ELR (cell line): ENCODE measurements at regions not wholly inside any gene's neighbourhood (a gene's known extent, or its start where the extent isn't known, plus 50 kb on each side); places are given as distances from the start of the nearest gene placed in this dataset.
"Not testable (repeated sequence)": the region's sequence is repeated elsewhere in the genome, so short reads cannot be mapped to it uniquely, and the experiment has no call there.

Experiments
- DNase-seq: peaks from one replicate; pipeline ENCODE4 v3.0.0-alpha.2; 2015; ENCODE audit warnings: low read depth

DNA sequence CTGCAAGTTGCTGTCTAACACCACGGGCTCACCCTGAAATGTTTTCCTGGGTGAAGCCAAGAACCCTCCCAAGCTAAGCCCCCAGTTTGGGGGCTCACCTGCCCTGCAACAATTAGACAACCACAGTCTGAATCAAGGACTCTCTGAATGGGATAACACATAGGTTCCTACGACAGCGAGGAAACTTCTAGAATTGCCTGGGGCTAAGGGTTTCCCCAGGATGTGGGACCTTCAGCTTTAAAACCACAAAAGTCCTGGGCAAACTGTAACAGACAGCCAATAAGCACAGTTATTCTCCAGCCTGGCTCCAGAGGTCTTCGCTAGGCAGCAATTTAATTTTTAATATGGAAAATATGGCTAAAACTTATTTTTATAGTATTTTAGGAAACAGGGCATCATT is 162.6 kb downstream of the PRKX start:
- no peak for DNase-seq

- peak; percentile 39 for DNase-seq
Observed at GRCh38 chrX:3550160-3550751, 163.2 kb downstream of the PRKX start.

GRCh38 chrX:3549411-3549911 is 164.0 kb downstream of the PRKX start:
- DNase-seq, result peak; percentile 45

DNA sequence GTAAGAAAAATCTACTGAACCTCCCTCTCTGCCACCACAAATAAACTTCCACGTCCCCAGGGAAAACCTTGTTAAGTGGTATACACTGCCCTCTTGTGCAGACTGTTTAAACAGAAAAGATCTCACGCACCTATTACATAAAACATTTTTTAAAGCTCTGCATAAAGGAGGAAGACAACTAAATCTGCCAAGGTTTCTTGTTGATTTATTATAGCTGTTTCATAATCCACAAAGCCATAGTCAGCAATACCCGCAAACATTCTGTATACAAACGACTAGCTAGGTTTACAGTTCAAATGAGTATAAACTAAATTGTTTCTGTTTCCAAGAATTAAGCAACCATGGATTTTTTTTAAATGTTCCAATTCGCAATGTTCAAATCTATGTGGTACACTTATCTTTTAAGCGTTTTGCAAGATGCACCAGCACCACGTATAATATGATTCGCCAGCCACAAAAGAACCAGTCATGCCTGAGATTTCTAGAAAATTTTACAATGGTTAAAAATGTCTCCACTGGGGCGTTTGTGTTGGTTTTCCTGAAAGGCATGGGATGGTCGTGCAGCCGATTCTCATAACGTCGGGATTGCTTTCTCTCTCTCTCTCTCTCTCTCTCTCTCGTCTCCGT is 164.6 kb downstream of the PRKX start:
- peak; percentile 63 for DNase-seq

DNA sequence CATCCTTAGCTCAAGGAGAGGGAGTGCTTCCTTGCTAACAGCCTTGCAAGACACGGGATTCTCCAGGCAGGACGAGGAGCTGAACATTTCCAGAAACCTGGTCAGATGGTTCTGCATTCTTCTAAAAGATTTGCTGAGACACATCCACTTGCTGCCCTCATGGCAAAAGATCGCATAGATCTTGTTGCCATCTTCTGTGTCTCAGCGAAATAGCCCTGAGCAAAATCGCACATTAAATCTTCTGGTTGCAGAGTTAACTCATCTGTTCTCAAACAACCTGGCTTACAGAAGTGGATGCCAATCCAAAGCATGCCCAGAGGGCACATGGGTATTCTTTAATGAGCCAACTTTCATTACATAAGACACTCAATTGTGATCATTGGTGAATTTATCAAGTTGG is 167.5 kb downstream of the PRKX start:
- DNase-seq, result no peak

GRCh38 chrX:3541336-3541735 is 172.1 kb downstream of the PRKX start:
- DNase-seq, result no peak

DNA sequence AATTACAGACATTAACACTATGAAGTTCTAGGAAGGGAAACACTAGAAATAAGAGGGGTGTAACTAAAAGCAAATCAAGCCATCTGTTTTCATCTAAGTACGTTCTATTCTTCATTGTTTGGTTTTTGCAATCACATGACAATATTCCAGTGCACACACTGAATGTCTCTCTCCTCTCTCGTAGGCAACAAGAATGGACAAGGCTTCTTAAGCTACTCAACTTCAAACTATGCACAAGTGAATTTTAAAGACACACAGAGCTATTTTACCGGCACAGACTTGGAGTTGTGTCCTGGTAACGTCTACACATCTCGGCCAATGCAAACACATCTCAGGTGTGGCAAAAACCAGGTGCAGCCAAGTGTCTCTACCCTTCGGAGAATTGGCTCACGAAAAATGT is 173.3 kb downstream of the PRKX start:
- no peak for DNase-seq

- no peak for DNase-seq
Observed at GRCh38 chrX:3532581-3533085, 180.8 kb downstream of the PRKX start.

- DNase-seq, result not testable (repeated sequence)
Observed at GRCh38 chrX:3531435-3531834, 182.0 kb downstream of the PRKX start.

GRCh38 chrX:3529466-3530010 is 183.1 kb upstream of the MXRA5 start:
- no peak for DNase-seq

- peak; percentile 4 for DNase-seq
Observed at GRCh38 chrX:3527811-3528210, 181.4 kb upstream of the MXRA5 start.

DNA sequence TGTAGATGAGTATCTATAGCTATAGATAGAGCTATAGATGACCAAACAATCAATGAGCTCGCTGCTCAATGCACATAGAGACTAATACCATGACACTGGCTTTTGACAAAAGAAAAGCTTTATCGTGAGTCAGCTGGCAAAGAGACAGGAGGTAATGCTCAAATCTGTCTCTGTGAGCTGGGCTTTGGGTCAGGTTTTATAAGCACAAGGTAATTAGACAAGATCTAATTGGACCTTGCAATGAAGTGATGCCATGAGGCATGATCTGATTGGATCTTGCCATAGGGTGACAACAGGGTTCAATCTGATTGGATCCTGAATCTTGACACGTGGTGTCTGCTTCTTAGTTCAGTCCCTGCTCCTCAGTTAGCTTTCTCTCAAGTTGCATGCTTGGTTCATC is 180.7 kb upstream of the MXRA5 start:
- peak; percentile 10 for DNase-seq

DNA sequence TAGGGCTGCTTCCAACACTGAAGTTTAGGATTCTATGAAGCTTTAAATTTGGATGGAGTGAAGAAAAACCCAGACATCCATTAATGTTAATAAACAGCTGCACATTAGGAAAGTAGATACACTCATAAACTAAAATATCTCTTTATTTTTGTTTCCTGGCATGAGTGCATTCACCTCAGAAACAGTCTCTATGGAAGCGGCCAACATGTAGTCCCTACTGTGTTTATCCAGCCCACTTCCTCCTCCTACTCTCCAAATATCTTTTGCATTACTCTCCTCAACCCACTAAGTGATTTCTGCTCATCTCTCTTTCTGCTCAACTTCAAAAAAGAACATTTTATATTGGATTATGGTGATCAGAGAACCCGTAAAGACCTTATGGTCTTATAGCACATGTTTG is 180.3 kb upstream of the MXRA5 start:
- peak; percentile 15 for DNase-seq

GRCh38 chrX:3526071-3526470 is 179.6 kb upstream of the MXRA5 start:
- no peak for DNase-seq

DNA sequence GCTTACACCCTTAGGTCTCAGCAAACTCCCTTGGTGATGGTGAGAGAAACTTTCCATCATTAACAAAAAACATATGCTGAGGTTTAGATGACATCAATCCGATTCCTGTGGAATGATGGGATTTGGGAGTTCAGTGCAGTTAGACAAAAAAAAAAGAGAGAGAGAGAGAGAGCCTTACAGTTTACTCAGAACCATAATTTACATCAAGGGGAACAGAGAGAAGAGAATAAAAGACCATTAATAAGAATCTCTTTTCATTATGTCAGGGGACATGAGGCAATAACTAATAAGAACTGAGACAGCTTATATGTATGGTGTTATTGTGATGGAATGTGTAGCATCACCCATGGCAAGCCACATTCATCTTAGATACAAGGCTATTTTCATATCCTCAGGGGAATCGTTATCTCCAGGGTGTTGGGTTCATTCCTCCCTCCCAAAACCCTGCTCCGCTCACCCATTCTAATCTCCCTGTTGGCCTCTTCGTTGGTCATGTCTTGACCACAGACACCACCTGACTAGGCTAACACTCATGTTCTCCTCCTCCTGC is 175.7 kb upstream of the MXRA5 start:
- no peak for DNase-seq

DNA sequence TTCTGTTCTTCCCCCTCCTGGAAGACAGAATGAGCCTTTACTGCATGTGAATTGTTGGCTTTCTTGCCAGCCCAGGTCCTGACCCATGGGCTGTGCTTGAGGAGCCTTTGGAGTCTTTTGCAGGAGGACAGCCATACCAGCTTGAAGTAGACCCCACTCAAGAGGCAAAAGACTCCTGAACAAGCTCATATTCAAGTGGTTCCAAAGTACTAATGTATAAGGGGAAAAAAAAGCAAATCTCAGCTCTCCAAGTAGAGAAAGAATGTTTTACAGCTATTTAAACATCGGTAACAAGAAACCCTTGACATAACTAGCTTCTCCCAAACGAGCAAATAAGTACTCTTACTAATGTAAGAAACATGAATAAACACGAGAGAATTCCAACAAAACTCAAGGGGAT is 174.9 kb upstream of the MXRA5 start:
- no peak for DNase-seq

DNA sequence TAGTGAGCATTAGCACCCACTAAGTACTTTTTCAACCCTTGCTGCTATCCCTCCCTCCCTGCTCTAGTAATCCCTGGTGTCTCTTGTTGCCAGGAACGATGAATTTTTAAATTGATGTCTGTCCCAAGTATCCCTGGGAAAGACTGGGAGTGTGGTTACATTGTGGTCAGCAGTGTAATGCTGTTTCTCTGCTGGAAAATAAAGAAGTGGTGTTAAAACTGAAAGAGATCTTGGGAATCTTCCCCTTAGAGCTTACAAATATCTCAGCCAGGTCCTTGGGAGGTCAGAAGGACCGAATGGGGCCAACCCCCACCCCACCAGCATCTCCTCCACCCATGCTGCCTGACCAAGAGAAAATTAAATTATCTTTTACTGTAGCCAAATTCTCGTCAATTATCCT is 174.5 kb upstream of the MXRA5 start:
- no peak for DNase-seq

GRCh38 chrX:3520458-3520857 is 174.0 kb upstream of the MXRA5 start:
- no peak for DNase-seq

- DNase-seq, result peak; percentile 46
Observed at GRCh38 chrX:3519384-3519783, 172.9 kb upstream of the MXRA5 start.

DNA sequence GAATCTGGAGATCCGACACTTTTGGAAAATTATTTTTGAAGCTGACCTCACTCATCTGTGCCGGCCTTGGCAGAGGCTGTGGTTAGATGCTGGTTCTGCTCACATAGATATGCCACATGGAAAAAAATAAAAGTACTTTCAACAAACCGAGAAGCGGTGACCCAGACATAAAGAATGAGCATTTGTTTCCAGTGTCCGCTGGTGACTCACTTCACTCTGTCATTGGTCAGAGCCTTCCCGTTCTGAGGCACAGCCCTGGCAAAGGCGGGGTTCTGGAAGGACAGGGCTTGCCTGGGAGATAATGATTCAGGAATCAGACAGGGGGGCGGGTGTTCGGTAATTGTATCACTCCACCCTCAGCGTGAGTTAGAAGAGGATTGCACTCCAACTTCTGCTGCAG is 172.4 kb upstream of the MXRA5 start:
- DNase-seq, result peak; percentile 89

DNA sequence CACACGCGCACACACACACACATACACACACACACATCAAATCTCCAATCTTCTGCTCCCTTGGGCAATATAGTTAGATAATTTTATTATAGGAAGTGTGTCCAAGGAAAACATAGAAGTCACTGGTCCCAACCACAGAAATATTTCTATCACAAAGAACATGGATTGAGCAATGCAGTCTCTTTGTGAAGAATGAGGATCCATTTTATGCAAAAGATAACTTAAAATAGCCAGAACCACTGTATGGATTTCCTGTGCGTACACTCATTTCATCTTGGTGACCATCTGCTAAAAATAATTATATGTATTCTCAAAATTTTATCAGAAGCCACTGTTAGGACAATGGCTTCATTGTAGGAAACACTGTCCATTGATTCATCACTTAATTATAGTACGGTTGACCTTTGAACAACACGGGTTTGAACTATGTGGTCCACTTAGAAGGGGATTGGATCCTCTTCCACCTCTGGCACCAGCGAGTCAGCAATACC is 169.6 kb upstream of the MXRA5 start:
- DNase-seq, result peak; percentile 51

DNA sequence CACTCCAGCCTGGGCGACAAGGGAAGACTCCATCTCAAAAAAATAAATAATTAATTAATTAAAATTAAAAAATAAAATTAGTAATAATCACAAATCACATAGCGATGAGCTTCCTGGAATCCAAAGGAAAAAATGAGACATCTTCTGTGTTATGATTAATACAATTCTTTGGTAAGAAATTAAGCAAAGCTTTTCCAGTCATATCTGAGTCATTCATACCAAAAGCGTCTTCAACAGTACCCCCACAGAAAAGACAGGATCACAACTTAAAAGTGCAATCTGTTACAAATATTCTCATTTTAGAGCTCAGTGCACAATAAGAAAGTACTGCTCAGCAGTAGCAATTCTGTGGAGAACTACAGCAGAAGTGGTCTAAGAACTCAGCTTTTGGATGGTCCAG is 168.5 kb upstream of the MXRA5 start:
- DNase-seq, result peak; percentile 60

- not testable (repeated sequence) for DNase-seq
Observed at GRCh38 chrX:3512150-3512549, 165.7 kb upstream of the MXRA5 start.
